Transverse colon (tissue), 4 donors: ENCODE measurements at regions not wholly inside any gene's neighbourhood (a gene's known extent, or its start where the extent isn't known, plus 50 kb on each side); places are given as distances from the start of the nearest gene placed in this dataset.

Experiments
- CTCF ChIP-seq, 5 experiments: fragments of 200-600 bp in 3 of 5; fragments of 450-650 bp in 2 of 5; sonication (generic) in 3 of 5; IDR thresholded peaks; 1 replicate in 2 of 5; 2 replicates in 3 of 5; pipeline ENCODE4 v1.5.1; 2016 to 2017; ENCODE audit warnings: antibody characterized with exemption in 5 of 5, inconsistent platforms in 3 of 5, mild to moderate bottlenecking in 2 of 5, moderate library complexity in 1 of 5
- EP300 ChIP-seq: sonication (generic); formaldehyde crosslinking; IDR thresholded peaks from one replicate; pipeline ENCODE4 v1.6.1; 2017; ENCODE audit warnings: antibody characterized with exemption, low read depth
- POLR2A ChIP-seq: fragments of 450-650 bp; IDR thresholded peaks from one replicate; pipeline ENCODE4 v1.6.1; 2016; ENCODE audit warnings: antibody characterized with exemption, mild to moderate bottlenecking, moderate library complexity
- POLR2AphosphoS5 ChIP-seq, 3 donors: sonication (generic); formaldehyde crosslinking; IDR thresholded peaks; one replicate each; pipeline ENCODE4 v1.6.1; 2016; ENCODE audit warnings: antibody characterized with exemption in 3 of 3

GRCh38 chr15:60221356-60221755 is 176.4 kb downstream of the ANXA2 start:
- no peak for TF ChIP-seq CTCF (IDR thresholded peaks at IDR 0.05)
- no peak for TF ChIP-seq POLR2A
- no peak for TF ChIP-seq POLR2AphosphoS5 (IDR thresholded peaks at IDR 0.05)
- no peak for TF ChIP-seq EP300
